DMS53 treated with DMSO at 0.1 percent for 48 hours (cell line): ENCODE measurements at regions not wholly inside any gene's neighbourhood (a gene's known extent, or its start where the extent isn't known, plus 50 kb on each side); places are given as distances from the start of the nearest gene placed in this dataset.
"Not testable (repeated sequence)": the region's sequence is repeated elsewhere in the genome, so short reads cannot be mapped to it uniquely, and the experiment has no call there.

ENCODE experiments used
- DNase-seq: peaks from one replicate; lab custom pipeline; 2025; ENCODE audit not compliant: unreplicated experiment; lab: John Stamatoyannopoulos, UW

DNA sequence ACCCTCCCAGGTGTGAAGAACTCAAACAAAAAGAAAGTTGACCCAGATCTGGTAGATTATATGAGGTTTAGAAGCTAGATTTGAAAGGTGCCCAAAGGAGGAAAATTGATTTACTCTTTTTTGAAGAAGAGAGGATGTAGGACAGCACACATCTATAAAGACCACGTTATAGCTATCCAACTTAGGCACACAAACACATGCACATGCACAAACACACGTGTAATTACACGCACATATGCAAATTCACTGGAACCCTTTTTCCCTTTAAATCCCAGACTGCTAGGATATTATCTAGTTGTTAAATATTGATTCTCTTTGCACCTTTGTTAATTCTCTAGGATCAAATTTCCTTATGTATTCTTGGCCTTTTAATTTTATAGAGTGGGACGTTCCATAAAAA lies 272.8 kb upstream of the TBX18 start:
- no peak for DNase-seq

DNA sequence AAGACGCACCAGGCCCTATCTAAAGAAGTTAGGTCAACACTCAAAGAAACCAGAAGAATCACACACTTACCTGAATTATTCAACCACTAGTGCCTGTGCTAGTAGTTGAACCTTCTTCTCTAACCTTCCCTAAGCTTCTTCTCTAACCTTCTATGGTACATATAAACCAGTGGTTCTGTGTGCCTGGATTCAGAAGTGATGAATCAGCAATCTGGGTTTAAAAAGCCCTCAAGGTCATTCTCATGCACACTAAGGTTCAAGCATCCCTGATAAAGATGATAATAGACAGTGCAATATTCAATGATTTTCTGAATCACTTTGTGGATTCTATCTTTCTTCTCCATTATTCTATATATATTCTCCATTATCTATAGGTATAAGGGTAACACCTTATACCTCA lies 271.4 kb upstream of the TBX18 start:
- no peak for DNase-seq

- DNase-seq: no peak
These were observed 269.1 kb upstream of the TBX18 start for GRCh38 chr6:85033547-85033946.

GRCh38 chr6:85026021-85026420 lies 261.6 kb upstream of the TBX18 start:
- DNase-seq: no peak

- DNase-seq: no peak
These were observed 259.3 kb upstream of the TBX18 start for GRCh38 chr6:85023721-85024120.

GRCh38 chr6:85017352-85017751 lies 253.0 kb upstream of the TBX18 start:
- no peak for DNase-seq

- DNase-seq: no peak
These were observed 252.3 kb upstream of the TBX18 start for GRCh38 chr6:85016726-85017125.

- peak; percentile 55 for DNase-seq
These were observed 251.1 kb upstream of the TBX18 start for GRCh38 chr6:85015396-85015990.

GRCh38 chr6:85010865-85011264 lies 246.5 kb upstream of the TBX18 start:
- DNase-seq: no peak

- DNase-seq: no peak
These were observed 244.1 kb upstream of the TBX18 start for GRCh38 chr6:85008296-85009009.

DNA sequence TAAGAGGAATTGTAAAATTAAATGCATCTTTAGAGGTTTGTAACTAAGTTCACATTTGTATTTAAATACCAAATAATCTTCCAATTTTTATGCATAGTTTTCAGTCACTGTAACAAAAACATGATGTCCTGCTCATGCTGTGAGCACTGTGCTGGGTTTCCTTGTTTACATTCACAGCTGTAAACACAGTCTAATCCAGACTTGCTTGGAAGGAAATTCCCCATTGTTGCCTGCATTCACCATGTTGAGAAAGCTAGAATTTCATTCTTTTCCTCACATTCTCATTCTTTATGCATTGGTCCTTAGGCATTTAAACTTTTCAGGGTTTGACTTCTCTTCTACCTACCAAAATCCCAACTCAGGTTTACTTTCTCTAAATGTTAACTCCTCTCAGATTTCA lies 242.0 kb upstream of the TBX18 start:
- DNase-seq: peak; percentile 25

DNA sequence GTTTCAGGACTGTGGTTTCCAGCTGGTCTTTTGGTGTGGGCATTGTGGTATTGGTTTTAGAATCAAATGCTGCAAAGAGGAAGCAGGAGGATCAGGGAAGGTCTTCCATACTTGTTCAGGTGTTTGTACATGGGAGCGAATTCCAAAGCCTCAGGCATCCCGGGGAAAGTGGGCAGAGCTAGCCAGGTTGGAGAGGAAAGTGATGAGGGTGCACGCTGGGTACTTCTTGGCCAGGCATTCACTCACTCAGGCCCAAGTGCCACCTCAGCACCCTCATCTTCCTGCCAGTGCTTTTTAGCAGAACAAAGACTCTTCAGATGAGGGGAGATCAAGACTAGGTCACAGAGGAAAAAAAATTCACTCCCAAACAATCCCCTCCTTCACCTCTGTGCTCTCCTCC lies 241.1 kb upstream of the TBX18 start:
- DNase-seq: no peak

DNA sequence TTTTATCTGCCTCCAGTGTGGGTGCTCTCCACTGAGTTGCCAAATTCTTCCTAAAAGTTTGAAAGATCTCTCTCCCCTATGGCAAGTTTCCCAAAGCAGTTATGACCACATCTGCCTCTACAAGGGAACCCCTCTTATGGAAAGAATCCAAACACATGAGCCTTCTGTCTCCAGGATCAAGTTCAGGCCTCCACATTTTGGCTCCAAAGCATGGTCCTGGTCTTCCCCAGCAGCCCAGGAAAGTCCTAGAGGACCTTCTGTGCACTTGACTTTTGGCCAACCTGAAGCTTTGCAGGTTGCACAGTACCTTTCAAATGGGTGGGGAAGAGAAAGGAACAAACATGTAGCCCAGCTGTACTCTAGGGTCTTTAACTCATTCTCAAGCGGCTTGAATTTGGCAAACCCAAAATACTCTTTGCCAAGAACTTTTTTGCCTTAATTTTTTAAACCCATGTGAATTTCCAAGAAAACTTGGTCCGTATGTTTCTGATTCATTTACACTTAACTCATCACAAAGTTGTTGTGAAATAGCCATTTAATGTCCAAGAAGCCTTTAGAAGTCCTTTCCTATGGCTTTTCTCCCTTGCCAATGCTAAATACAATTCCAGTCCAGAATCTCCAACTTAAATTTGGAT lies 240.1 kb upstream of the TBX18 start:
- no peak for DNase-seq

DNA sequence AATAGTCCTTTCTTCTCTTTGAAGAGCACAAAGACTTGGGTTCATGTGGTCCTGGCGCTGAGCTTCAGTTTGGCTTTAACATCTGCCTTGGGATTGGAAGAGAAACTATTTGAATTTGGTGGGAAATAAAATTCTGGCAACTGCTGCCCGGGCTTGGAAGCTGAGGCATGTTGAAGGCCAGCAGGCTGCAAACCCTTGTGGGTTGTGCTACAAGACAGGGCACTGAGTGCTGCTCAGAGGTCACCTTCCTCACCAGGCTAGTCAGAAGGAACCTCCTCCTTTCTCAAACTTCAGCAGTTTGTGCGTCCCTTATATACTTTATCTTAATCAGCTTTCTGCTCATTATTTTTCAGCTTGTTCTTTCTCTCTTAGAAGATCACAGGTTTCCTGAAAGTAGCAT lies 238.4 kb upstream of the TBX18 start:
- no peak for DNase-seq

- no peak for DNase-seq
These were observed 235.6 kb upstream of the TBX18 start for GRCh38 chr6:85000001-85000400.

DNA sequence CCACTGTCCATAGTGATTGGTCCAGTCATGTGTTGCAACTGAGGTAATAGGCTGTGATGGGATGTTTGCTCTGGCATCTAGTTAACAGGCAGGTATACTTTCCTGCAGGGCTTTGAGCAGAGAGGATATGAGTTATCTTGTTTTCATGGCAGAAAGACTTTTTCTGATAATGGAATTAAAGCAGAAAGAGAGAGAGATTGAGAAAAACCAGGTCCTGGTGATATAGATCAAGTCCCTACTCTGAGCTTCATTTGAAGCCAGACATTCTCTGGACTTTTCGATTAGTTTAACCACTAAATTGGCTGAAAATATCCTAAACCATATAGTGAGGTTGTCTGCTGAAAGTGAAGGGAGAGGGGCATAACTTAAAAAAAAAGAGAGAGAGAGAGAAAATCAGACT lies 233.8 kb upstream of the TBX18 start:
- DNase-seq: no peak

DNA sequence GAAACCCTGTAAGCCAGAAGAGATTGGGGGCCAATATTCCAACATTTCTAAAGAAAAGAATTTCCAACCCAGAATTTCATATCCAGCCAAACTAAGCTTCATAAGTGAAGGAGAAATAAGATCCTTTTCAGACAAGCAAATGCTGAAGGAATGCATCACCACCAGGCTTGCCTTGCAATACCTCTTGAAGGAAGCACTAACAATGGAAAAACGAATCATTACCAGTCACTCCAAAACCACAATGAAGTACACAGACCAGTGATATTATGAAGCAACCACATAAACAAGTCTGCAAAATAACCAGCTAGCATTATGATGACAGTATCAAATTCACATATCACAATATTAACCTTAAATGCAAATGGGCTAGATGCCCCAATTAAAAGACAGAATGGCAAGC lies 224.4 kb upstream of the TBX18 start:
- DNase-seq: not testable (repeated sequence)

DNA sequence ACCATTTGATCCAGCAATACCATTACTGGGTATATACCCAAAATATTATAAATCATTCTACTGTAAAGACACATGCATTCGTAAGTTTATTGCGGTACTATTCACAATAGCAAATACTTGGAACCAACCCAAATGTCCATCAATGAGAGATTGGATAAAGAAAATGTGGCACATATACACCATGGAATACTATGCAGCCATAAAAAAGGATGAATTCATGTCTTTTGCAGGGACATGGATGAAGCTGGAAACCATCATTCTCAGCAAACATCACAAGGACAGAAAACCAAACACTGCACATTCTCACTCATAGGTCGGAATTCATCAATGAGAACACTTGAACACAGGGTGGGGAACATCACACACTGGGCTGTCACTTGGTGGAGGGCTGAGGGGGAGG lies 221.1 kb upstream of the TBX18 start:
- DNase-seq: not testable (repeated sequence)

GRCh38 chr6:84979541-84979940 lies 215.1 kb upstream of the TBX18 start:
- no peak for DNase-seq

- peak; percentile 12 for DNase-seq
These were observed 212.9 kb upstream of the TBX18 start for GRCh38 chr6:84977363-84977705.

DNA sequence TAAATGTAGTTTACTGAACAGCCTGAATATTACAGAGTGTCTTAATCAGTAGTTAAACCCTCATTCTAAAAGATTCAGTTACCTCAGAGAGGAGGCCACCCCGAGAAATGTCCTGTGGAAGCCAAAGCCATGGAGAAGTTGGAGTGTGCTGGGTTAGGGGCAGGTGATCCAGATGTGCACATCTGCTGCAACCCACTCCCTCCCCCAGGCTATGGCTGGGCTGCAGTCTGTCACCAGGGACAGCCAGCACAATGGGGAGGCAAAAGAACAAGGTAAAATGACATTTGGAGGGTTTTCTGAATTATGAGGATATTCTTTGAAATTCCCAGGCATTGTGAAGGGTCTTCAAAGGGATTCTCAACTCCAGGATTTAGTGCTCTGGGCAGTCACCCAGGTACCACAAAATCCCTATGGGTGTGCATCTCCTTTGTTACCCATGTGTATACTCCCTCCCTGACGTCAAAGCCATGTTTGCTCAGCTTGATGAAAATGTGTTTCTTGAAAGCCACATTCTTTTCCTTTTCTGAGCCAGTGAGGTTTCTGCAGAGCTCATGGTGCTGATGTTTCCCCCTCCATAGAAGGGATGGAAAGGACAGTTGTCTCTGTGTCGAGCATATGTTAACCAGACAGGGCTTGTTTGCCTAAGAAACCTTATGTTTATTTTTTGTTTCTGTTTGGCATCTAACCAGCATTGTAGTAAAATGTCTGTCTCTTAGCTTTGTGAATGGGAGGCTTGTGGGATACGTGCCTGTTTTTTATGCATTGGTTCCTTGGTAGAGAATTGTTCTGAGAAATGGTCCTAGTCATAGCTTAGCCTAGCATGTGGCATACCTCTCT lies 212.3 kb upstream of the TBX18 start:
- peak; percentile 75 for DNase-seq

- DNase-seq: no peak
These were observed 210.9 kb upstream of the TBX18 start for GRCh38 chr6:84975316-84975715.
